ENCODE measurements at regions not wholly inside any gene's neighbourhood (a gene's known extent, or its start where the extent isn't known, plus 50 kb on each side); places are given as distances from the start of the nearest gene placed in this dataset.

- no peak for DNase-seq (ENCODE audit: low read depth, low spot score)
- no peaks in the 10 kb centered on the region for H3K36me3 ChIP-seq (ENCODE audit: insufficient read depth, insufficient read length, low read length)
- H3K4me3 ChIP-seq (ENCODE audit: insufficient read length, low read depth): no peak overlapping the region
- no peaks in the 10 kb centered on the region for H3K27me3 ChIP-seq (ENCODE audit: insufficient read depth, insufficient read length)
- no peaks in the 10 kb centered on the region for H3K4me1 ChIP-seq (ENCODE audit: insufficient read depth, insufficient read length)
- H3K9me3 ChIP-seq (ENCODE audit: insufficient read depth, low read length): no peaks in the 10 kb centered on the region
- TF ChIP-seq SUZ12 (IDR thresholded peaks at IDR 0.05; ENCODE audit: extremely low read depth, insufficient read depth, insufficient read length) (no peak), ZNF274 (IDR thresholded peaks at IDR 0.05; ENCODE audit: low read depth, low read length) (no peak), YY1 (IDR thresholded peaks at IDR 0.05; ENCODE audit: insufficient read depth, insufficient read length) (no peak)
- H3K9ac ChIP-seq (ENCODE audit: insufficient read length, low read depth): no peak overlapping the region
Observed at GRCh38 chr2:124967325-124967724, 942.2 kb downstream of the CNTNAP5 start.

DNA sequence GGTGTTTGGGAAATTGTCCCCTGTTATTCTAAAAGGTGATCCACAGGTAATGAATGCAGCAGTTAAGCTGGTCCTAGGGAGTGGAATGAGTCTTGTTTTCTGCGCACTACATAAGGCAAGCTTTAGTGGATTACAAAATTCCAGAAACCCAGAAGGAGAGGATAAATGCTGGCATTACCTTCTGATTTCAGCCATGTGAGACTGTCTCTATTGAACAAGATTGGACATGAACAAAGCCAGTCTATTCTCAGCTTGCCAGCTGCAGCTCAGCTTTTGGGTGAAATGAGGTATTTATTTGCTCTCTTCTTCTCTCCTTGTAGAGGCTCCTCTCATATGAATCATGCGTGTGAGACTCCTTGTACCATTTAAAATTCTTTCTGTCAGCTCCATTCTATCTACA is 944.9 kb downstream of the CNTNAP5 start:
- no peak for DNase-seq (ENCODE audit: low read depth, low spot score)
- no peaks in the 10 kb centered on the region for H3K36me3 ChIP-seq (ENCODE audit: insufficient read depth, insufficient read length, low read length)
- H3K4me3 ChIP-seq (ENCODE audit: insufficient read length, low read depth): no peak overlapping the region
- TF ChIP-seq ZNF274 (IDR thresholded peaks at IDR 0.05; ENCODE audit: low read depth, low read length) (no peak), YY1 (IDR thresholded peaks at IDR 0.05; ENCODE audit: insufficient read depth, insufficient read length) (no peak), SUZ12 (IDR thresholded peaks at IDR 0.05; ENCODE audit: extremely low read depth, insufficient read depth, insufficient read length) (no peak)
- H3K4me1 ChIP-seq (ENCODE audit: insufficient read depth, insufficient read length): no peaks in the 10 kb centered on the region
- no peaks in the 10 kb centered on the region for H3K27me3 ChIP-seq (ENCODE audit: insufficient read depth, insufficient read length)
- no peaks in the 10 kb centered on the region for H3K9me3 ChIP-seq (ENCODE audit: insufficient read depth, low read length)
- H3K9ac ChIP-seq (ENCODE audit: insufficient read length, low read depth): no peak overlapping the region

GRCh38 chr2:124973396-124973795 is 948.3 kb downstream of the CNTNAP5 start:
- DNase-seq (ENCODE audit: low read depth, low spot score): no peak
- Histone ChIP-seq H3K9me3 (ENCODE audit: insufficient read depth, low read length) (no peaks in the 10 kb centered on the region), H3K4me1 (ENCODE audit: insufficient read depth, insufficient read length) (no peaks in the 10 kb centered on the region), H3K4me3 (ENCODE audit: insufficient read length, low read depth) (no peak overlapping the region), H3K9ac (ENCODE audit: insufficient read length, low read depth) (no peak overlapping the region), H3K27me3 (ENCODE audit: insufficient read depth, insufficient read length) (no peaks in the 10 kb centered on the region), H3K36me3 (ENCODE audit: insufficient read depth, insufficient read length, low read length) (no peaks in the 10 kb centered on the region)
- TF ChIP-seq SUZ12 (IDR thresholded peaks at IDR 0.05; ENCODE audit: extremely low read depth, insufficient read depth, insufficient read length) (no peak), YY1 (IDR thresholded peaks at IDR 0.05; ENCODE audit: insufficient read depth, insufficient read length) (no peak), ZNF274 (IDR thresholded peaks at IDR 0.05; ENCODE audit: low read depth, low read length) (no peak)

GRCh38 chr2:124975224-124975623 is 950.1 kb downstream of the CNTNAP5 start:
- TF ChIP-seq ZNF274 (IDR thresholded peaks at IDR 0.05; ENCODE audit: low read depth, low read length) (no peak), YY1 (IDR thresholded peaks at IDR 0.05; ENCODE audit: insufficient read depth, insufficient read length) (no peak), SUZ12 (IDR thresholded peaks at IDR 0.05; ENCODE audit: extremely low read depth, insufficient read depth, insufficient read length) (no peak)
- Histone ChIP-seq H3K36me3 (ENCODE audit: insufficient read depth, insufficient read length, low read length) (no peaks in the 10 kb centered on the region), H3K9ac (ENCODE audit: insufficient read length, low read depth) (no peak overlapping the region), H3K4me1 (ENCODE audit: insufficient read depth, insufficient read length) (no peaks in the 10 kb centered on the region), H3K9me3 (ENCODE audit: insufficient read depth, low read length) (no peaks in the 10 kb centered on the region), H3K4me3 (ENCODE audit: insufficient read length, low read depth) (no peak overlapping the region), H3K27me3 (ENCODE audit: insufficient read depth, insufficient read length) (no peaks in the 10 kb centered on the region)
- no peak for DNase-seq (ENCODE audit: low read depth, low spot score)

DNA sequence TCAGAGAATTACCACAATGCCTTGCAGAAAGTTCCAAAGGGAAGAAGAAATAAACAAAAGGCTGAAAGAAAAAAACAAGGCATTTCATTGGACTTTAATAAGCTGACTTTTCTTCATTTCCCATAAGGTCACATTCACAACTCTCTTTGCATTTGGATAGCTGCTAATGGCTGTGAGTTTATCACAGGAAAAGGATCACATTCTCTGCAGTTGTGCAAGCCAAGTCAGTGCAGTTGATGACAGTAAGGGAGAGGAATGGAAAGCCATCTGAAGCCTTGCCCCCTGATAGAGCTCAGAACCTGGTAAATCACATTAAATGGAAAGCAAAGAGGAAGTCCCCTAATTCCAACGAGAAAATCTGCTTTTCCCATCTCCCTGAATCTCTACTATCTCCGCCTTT is 950.6 kb downstream of the CNTNAP5 start:
- Histone ChIP-seq H3K4me1 (ENCODE audit: insufficient read depth, insufficient read length) (no peaks in the 10 kb centered on the region), H3K27me3 (ENCODE audit: insufficient read depth, insufficient read length) (no peaks in the 10 kb centered on the region), H3K36me3 (ENCODE audit: insufficient read depth, insufficient read length, low read length) (no peaks in the 10 kb centered on the region), H3K4me3 (ENCODE audit: insufficient read length, low read depth) (no peak overlapping the region), H3K9me3 (ENCODE audit: insufficient read depth, low read length) (no peaks in the 10 kb centered on the region), H3K9ac (ENCODE audit: insufficient read length, low read depth) (no peak overlapping the region)
- DNase-seq (ENCODE audit: low read depth, low spot score): no peak
- TF ChIP-seq SUZ12 (IDR thresholded peaks at IDR 0.05; ENCODE audit: extremely low read depth, insufficient read depth, insufficient read length) (no peak), YY1 (IDR thresholded peaks at IDR 0.05; ENCODE audit: insufficient read depth, insufficient read length) (no peak), ZNF274 (IDR thresholded peaks at IDR 0.05; ENCODE audit: low read depth, low read length) (no peak)

DNA sequence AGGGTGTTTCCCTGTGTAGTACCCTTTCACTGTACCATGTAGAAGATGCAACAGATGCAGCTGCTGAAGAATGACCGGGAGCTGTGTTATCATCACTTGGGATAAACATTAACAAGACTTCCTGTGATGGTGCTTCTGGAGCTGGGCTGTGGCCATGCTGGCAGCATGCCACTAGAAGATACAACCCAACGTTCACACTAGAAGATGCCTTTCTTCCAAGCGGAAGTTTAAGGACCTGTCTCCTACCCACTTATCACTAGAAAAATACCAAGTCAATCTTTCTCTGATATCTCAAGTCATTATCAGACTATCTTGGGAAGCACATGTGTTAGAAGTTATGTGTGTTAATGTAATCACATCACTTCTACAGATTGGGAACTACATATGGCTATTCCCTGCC is 953.5 kb downstream of the CNTNAP5 start:
- Histone ChIP-seq H3K4me1 (ENCODE audit: insufficient read depth, insufficient read length) (no peaks in the 10 kb centered on the region), H3K4me3 (ENCODE audit: insufficient read length, low read depth) (no peak overlapping the region), H3K27me3 (ENCODE audit: insufficient read depth, insufficient read length) (no peaks in the 10 kb centered on the region), H3K36me3 (ENCODE audit: insufficient read depth, insufficient read length, low read length) (no peaks in the 10 kb centered on the region), H3K9ac (ENCODE audit: insufficient read length, low read depth) (no peak overlapping the region), H3K9me3 (ENCODE audit: insufficient read depth, low read length) (no peaks in the 10 kb centered on the region)
- TF ChIP-seq YY1 (IDR thresholded peaks at IDR 0.05; ENCODE audit: insufficient read depth, insufficient read length): no peak
- no peak for TF ChIP-seq ZNF274 (IDR thresholded peaks at IDR 0.05; ENCODE audit: low read depth, low read length)
- TF ChIP-seq SUZ12 (IDR thresholded peaks at IDR 0.05; ENCODE audit: extremely low read depth, insufficient read depth, insufficient read length): no peak
- DNase-seq (ENCODE audit: low read depth, low spot score): no peak

- no peaks in the 10 kb centered on the region for H3K27me3 ChIP-seq (ENCODE audit: insufficient read depth, insufficient read length)
- TF ChIP-seq ZNF274 (IDR thresholded peaks at IDR 0.05; ENCODE audit: low read depth, low read length): no peak
- TF ChIP-seq YY1 (IDR thresholded peaks at IDR 0.05; ENCODE audit: insufficient read depth, insufficient read length): no peak
- TF ChIP-seq SUZ12 (IDR thresholded peaks at IDR 0.05; ENCODE audit: extremely low read depth, insufficient read depth, insufficient read length): no peak
- no peaks in the 10 kb centered on the region for H3K9me3 ChIP-seq (ENCODE audit: insufficient read depth, low read length)
- H3K4me3 ChIP-seq (ENCODE audit: insufficient read length, low read depth): no peak overlapping the region
- no peaks in the 10 kb centered on the region for H3K36me3 ChIP-seq (ENCODE audit: insufficient read depth, insufficient read length, low read length)
- no peak for DNase-seq (ENCODE audit: low read depth, low spot score)
- no peaks in the 10 kb centered on the region for H3K4me1 ChIP-seq (ENCODE audit: insufficient read depth, insufficient read length)
- H3K9ac ChIP-seq (ENCODE audit: insufficient read length, low read depth): no peak overlapping the region
Observed at GRCh38 chr2:124983595-124983994, 958.5 kb downstream of the CNTNAP5 start.

DNA sequence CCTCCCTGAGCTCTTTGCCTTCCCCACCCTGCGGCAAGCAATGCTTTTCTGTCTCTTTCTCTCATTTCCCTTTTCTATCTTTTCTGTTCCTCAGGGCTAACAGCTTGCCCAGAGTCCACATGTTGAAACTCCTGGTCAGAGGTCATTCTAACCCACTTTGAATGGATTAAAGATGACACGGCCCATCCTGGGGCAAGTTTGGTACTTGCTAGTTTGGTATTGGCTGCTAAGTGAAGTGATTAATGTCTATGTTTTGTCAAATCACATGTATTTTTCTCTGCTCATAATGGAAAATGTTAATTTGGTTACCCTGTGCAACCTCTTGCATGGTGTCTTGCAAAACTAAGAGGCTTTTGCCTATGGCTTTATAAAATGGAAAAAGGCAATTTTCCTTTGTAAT is 960.2 kb downstream of the CNTNAP5 start:
- TF ChIP-seq ZNF274 (IDR thresholded peaks at IDR 0.05; ENCODE audit: low read depth, low read length) (no peak), YY1 (IDR thresholded peaks at IDR 0.05; ENCODE audit: insufficient read depth, insufficient read length) (no peak), SUZ12 (IDR thresholded peaks at IDR 0.05; ENCODE audit: extremely low read depth, insufficient read depth, insufficient read length) (no peak)
- no peaks in the 10 kb centered on the region for H3K36me3 ChIP-seq (ENCODE audit: insufficient read depth, insufficient read length, low read length)
- no peak for DNase-seq (ENCODE audit: low read depth, low spot score)

More for the DNA sequence above, 960.2 kb downstream of the CNTNAP5 start:
- H3K27me3 ChIP-seq (ENCODE audit: insufficient read depth, insufficient read length): no peaks in the 10 kb centered on the region
- no peak overlapping the region for H3K9ac ChIP-seq (ENCODE audit: insufficient read length, low read depth)
- H3K4me3 ChIP-seq (ENCODE audit: insufficient read length, low read depth): no peak overlapping the region
- H3K9me3 ChIP-seq (ENCODE audit: insufficient read depth, low read length): no peaks in the 10 kb centered on the region
- no peaks in the 10 kb centered on the region for H3K4me1 ChIP-seq (ENCODE audit: insufficient read depth, insufficient read length)
